HFFc6 (cell line): ENCODE measurements at regions not wholly inside any gene's neighbourhood (a gene's known extent, or its start where the extent isn't known, plus 50 kb on each side); places are given as distances from the start of the nearest gene placed in this dataset.

Experiments
- DNase-seq: peaks from one replicate; pipeline ENCODE4 v3.0.0-alpha.2; 2018
- H3K27ac Mint-ChIP-seq: 2 replicates; pipeline ENCODE4 v1.8.0; 2020; ENCODE audit warnings: mild to moderate bottlenecking, mixed read lengths
- H3K27me3 Mint-ChIP-seq: 2 replicates; pipeline ENCODE4 v1.8.0; 2021; ENCODE audit warnings: mild to moderate bottlenecking, moderate library complexity, mixed read lengths; ENCODE audit not compliant: insufficient read depth
- H3K36me3 Mint-ChIP-seq: 2 replicates; pipeline ENCODE4 v1.8.0; 2021; ENCODE audit warnings: low read depth, mixed read lengths
- H3K4me1 Mint-ChIP-seq: 2 replicates; pipeline ENCODE4 v1.8.0; 2020; ENCODE audit warnings: low read depth, mixed read lengths
- H3K4me3 Mint-ChIP-seq: 2 replicates; pipeline ENCODE4 v1.8.0; 2020; ENCODE audit warnings: mild to moderate bottlenecking, moderate library complexity, mixed read lengths
- H3K9me3 Mint-ChIP-seq: 2 replicates; pipeline ENCODE4 v1.8.0; 2020; ENCODE audit warnings: mild to moderate bottlenecking, mixed read lengths
- TF ChIP-seq, protein P1 (sequence below): fragments of 200-600 bp; sonication (generic); IDR thresholded peaks from 2 replicates; pipeline ENCODE4 v1.5.0; 2021; ENCODE audit warnings: antibody characterized with exemption, mild to moderate bottlenecking

DNA sequence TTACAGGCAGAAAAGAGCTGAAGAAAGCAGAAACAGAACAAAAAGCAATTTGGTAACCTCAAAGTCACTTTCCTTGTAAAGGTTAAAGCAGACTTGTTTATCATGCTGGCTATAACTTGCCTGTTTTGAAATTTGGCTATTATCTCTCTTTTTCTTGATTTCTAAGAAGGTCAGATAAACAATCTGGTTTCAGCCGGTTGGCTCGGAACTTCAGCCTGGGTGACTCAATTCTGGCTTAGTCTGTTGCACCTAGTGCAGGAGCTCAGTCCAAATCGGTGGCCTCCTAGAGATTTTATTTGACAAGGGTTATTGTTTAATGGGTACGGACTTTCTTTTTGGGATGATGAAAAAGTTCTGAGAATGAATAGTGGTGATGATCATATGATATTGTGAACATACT lies 367.1 kb upstream of the B3GAT1 start:
- peaks cover 50% of the 10 kb centered on the region for H3K9me3 Mint-ChIP-seq
- no peak for DNase-seq
- no peaks in the 10 kb centered on the region for H3K36me3 Mint-ChIP-seq
- no peaks in the 10 kb centered on the region for H3K27me3 Mint-ChIP-seq
- no peak overlapping the region for H3K27ac Mint-ChIP-seq
- H3K4me1 Mint-ChIP-seq, result no peaks in the 10 kb centered on the region
- TF ChIP-seq, protein P1, sequence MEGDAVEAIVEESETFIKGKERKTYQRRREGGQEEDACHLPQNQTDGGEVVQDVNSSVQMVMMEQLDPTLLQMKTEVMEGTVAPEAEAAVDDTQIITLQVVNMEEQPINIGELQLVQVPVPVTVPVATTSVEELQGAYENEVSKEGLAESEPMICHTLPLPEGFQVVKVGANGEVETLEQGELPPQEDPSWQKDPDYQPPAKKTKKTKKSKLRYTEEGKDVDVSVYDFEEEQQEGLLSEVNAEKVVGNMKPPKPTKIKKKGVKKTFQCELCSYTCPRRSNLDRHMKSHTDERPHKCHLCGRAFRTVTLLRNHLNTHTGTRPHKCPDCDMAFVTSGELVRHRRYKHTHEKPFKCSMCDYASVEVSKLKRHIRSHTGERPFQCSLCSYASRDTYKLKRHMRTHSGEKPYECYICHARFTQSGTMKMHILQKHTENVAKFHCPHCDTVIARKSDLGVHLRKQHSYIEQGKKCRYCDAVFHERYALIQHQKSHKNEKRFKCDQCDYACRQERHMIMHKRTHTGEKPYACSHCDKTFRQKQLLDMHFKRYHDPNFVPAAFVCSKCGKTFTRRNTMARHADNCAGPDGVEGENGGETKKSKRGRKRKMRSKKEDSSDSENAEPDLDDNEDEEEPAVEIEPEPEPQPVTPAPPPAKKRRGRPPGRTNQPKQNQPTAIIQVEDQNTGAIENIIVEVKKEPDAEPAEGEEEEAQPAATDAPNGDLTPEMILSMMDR, result no peak
- no peak overlapping the region for H3K4me3 Mint-ChIP-seq

DNA sequence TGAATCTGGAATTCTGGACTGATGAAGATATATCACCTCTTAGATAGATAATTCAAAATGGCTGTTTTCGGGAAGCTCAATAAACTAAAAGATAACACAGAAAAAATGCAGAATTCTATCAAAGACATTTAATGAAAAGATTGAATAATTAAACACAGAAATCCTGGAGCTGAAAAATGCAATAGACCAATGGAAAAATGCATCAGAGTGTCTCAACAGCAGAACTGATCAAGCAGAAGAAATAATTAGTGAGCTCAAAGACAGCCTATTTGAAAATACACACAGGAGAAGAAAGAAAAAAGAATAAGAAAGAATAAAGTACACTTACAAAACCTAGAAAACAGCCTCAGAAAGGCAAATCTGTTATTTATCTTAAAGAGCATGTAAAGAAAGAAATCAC lies 356.4 kb upstream of the B3GAT1 start:
- no peak overlapping the region for H3K4me3 Mint-ChIP-seq
- no peak for DNase-seq
- H3K27ac Mint-ChIP-seq, result no peak overlapping the region
- no peaks in the 10 kb centered on the region; the same call in 1 of the 2 replicates for H3K36me3 Mint-ChIP-seq
- TF ChIP-seq, protein P1, result no peak
- H3K9me3 Mint-ChIP-seq, result peaks cover 65% of the 10 kb centered on the region
- no peaks in the 10 kb centered on the region; the same call in 1 of the 2 replicates for H3K27me3 Mint-ChIP-seq
- no peaks in the 10 kb centered on the region for H3K4me1 Mint-ChIP-seq

DNA sequence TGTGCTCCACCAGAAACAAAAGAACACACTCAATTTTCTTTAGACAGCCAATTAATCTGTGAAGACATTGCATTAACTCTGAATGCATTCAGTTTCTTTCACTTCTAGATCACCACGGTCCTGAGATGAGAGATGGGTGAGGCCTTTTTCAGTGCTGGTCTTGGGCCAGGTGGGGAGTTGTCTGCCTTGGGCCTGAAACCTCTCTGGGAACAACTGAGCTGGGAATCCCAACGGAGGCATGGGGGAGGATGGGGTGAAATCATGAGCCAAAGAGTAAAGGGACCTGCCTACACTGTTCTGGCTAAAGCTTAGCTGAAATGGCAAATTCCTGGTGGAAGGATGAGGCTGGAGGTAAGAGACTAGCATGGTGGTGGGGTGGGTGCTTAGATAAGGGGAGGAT lies 353.5 kb upstream of the B3GAT1 start:
- no peak for DNase-seq
- peaks cover 57% of the 10 kb centered on the region for H3K9me3 Mint-ChIP-seq
- no peaks in the 10 kb centered on the region; the same call in none of the 2 replicates for H3K27me3 Mint-ChIP-seq
- no peak overlapping the region for H3K4me3 Mint-ChIP-seq
- H3K27ac Mint-ChIP-seq, result no peak overlapping the region
- TF ChIP-seq, protein P1, result no peak
- no peaks in the 10 kb centered on the region for H3K4me1 Mint-ChIP-seq
- no peaks in the 10 kb centered on the region for H3K36me3 Mint-ChIP-seq

DNA sequence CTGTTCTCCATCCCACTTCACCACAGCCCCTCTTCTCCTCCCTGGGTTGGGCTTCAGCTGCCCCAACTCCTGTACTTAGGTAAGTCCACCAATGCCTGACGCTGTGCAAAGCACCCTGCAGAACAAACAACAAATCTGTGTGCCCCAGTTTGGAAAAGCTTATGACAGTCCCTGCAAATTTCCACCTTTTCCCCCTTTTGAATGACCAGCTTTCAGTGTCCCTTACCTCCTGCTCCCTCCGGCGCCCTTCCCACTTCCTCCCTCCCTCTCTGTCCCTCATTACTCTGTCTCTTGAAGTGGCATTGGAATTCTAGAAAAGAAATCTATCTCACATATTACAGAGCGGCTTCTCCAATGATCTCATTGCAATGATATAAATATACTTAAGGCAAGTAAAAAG lies 352.9 kb upstream of the B3GAT1 start:
- H3K4me1 Mint-ChIP-seq, result no peaks in the 10 kb centered on the region
- H3K4me3 Mint-ChIP-seq, result no peak overlapping the region
- no peaks in the 10 kb centered on the region; the same call in none of the 2 replicates for H3K27me3 Mint-ChIP-seq
- peaks cover 57% of the 10 kb centered on the region for H3K9me3 Mint-ChIP-seq
- H3K27ac Mint-ChIP-seq, result no peak overlapping the region
- no peaks in the 10 kb centered on the region for H3K36me3 Mint-ChIP-seq
- no peak for DNase-seq
- TF ChIP-seq, protein P1, result no peak

DNA sequence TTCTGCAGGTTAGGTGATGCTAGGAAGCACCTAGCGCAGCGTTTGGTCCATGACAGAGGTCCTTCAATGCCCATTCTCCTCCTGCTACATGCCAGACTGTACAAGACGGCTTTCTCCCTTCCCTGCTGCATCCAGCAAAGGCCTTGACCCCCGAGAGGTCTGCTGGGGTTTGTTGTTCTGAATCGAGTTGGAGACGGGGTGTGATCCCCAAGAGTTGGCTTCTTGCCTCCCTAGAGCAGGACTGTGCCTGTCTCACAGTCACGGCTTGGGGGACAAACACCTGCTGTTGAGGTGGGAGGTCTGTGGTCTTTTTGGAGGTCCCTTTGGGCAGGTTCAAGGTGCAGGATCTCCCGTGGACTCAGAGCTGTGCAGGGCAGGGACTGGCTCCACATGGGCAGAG lies 352.3 kb upstream of the B3GAT1 start:
- Mint-ChIP-seq H3K9me3 (peaks cover 59% of the 10 kb centered on the region), H3K27me3 (no peaks in the 10 kb centered on the region; the same call in none of the 2 replicates)

More for the DNA sequence above, 352.3 kb upstream of the B3GAT1 start:
- H3K4me3 Mint-ChIP-seq, result no peak overlapping the region
- H3K4me1 Mint-ChIP-seq, result no peaks in the 10 kb centered on the region
- TF ChIP-seq, protein P1, result no peak
- DNase-seq, result no peak
- no peak overlapping the region for H3K27ac Mint-ChIP-seq
- no peaks in the 10 kb centered on the region for H3K36me3 Mint-ChIP-seq
